Spleen (tissue), 11 donors: ENCODE measurements at regions not wholly inside any gene's neighbourhood (a gene's known extent, or its start where the extent isn't known, plus 50 kb on each side); places are given as distances from the start of the nearest gene placed in this dataset.

Experiments
- DNase-seq: peaks from one replicate; pipeline ENCODE4 v3.0.0-alpha.2; 2020
- H3K27ac ChIP-seq, 8 donors: fragments of 200-600 bp; sonication (generic) in 7 of 8; 1 replicate in 4 of 8; 2 replicates in 4 of 8; pipeline versions ENCODE4 v1.5.0 to v1.8.0; 2016 to 2021; ENCODE audit warnings: inconsistent platforms in 4 of 8, mild to moderate bottlenecking in 4 of 8, moderate library complexity in 1 of 8
- H3K27me3 ChIP-seq, 7 donors: fragments of 200-600 bp; sonication (generic) in 6 of 7; replicated peaks in 1 of 7; 1 replicate in 4 of 7; 2 replicates in 3 of 7; pipeline versions ENCODE4 v1.5.0 to v1.8.0; 2016 to 2021; ENCODE audit warnings: inconsistent platforms in 3 of 7, mild to moderate bottlenecking in 1 of 7
- H3K36me3 ChIP-seq, 6 donors: fragments of 200-600 bp; sonication (generic) in 5 of 6; 1 replicate in 4 of 6; 2 replicates in 2 of 6; pipeline versions ENCODE4 v1.5.0 to v1.8.0; 2016 to 2021; ENCODE audit warnings: inconsistent platforms in 2 of 6
- H3K4me1 ChIP-seq, 6 donors: fragments of 200-600 bp; sonication (generic) in 5 of 6; 1 replicate in 3 of 6; 2 replicates in 3 of 6; pipeline versions ENCODE4 v1.5.0 to v1.8.0; 2016 to 2021; ENCODE audit warnings: inconsistent platforms in 3 of 6
- H3K4me3 ChIP-seq, 8 donors: fragments of 200-600 bp; sonication (generic) in 7 of 8; 1 replicate in 4 of 8; 2 replicates in 4 of 8; pipeline versions ENCODE4 v1.5.0 to v1.8.0; 2016 to 2021; ENCODE audit warnings: inconsistent platforms in 4 of 8, mild to moderate bottlenecking in 4 of 8, moderate library complexity in 2 of 8
- H3K9me3 ChIP-seq, 8 donors: fragments of 200-600 bp; sonication (generic) in 7 of 8; 1 replicate in 4 of 8; 2 replicates in 4 of 8; pipeline versions ENCODE4 v1.5.0 to v1.8.0; 2016 to 2021; ENCODE audit warnings: inconsistent platforms in 4 of 8
- CTCF ChIP-seq, 11 experiments: fragments of 200-600 bp in 7 of 11; fragments of 450-650 bp in 4 of 11; sonication (generic) in 4 of 11; IDR thresholded peaks in 8 of 11; conservative IDR thresholded peaks in 3 of 11; 1 replicate in 7 of 11; 2 replicates in 4 of 11; pipeline versions ENCODE4 v1.4.0 to v1.8.0; 2016 to 2021; ENCODE audit warnings: antibody characterized with exemption in 11 of 11, inconsistent platforms in 4 of 11, mild to moderate bottlenecking in 1 of 11
- POLR2A ChIP-seq, 3 donors: fragments of 450-650 bp; IDR thresholded peaks; one replicate each; pipeline ENCODE4 v1.5.1; 2017; ENCODE audit warnings: antibody characterized with exemption in 3 of 3, mild to moderate bottlenecking in 1 of 3
- POLR2AphosphoS5 ChIP-seq, 3 donors: sonication (generic); formaldehyde crosslinking; IDR thresholded peaks; one replicate each; pipeline ENCODE4 v1.5.1; 2017; ENCODE audit warnings: antibody characterized with exemption in 3 of 3
- WGBS, 5 donors: extraction: QIAGEN DNeasy Blood & Tissue Kit in 3 of 5; methylation state at CpG; one replicate each; pipeline versions ENCODE4 v1.1.5 to v1.1.7; 2013 to 2018; 5-methylcytosine and 5-hydroxymethylcytosine counted together
- intact Hi-C: fragments of 100-400 bp; cut with DNase I; formaldehyde crosslinking; loops from one replicate; pipeline ENCODE4 v1.15.0; 2023; ENCODE audit warnings: low total_unique reads
- donor health status: healthy with polysubstance abuse.
- donor health status: DM: no; HTN: no; CAD: no; lungs with moderate emphysema.
- donor health status: DM: no; HTN: no; CAD: no.
- donor health status: Bipolar disorder and iron deficiency.
- donor health status: healthy.
- donor health status: DM: no; HTN: no; CAD: no.
- donor health status: DM: yes; HTN: yes; CAD: no.

GRCh38 chr9:28792716-28793115 lies 1219.4 kb upstream of the C9orf72 start:
- no peaks in the 10 kb centered on the region for H3K4me1 ChIP-seq
- TF ChIP-seq POLR2AphosphoS5 (IDR thresholded peaks at IDR 0.05) (no peak), CTCF (IDR thresholded peaks at IDR 0.05 in 8 of 11, conservative IDR thresholded peaks at IDR 0.05 in 3 of 11) (no peak), POLR2A (IDR thresholded peaks at IDR 0.05) (no peak)
- H3K27ac ChIP-seq: no peak overlapping the region
- DNase-seq: no peak
- H3K4me3 ChIP-seq: no peak overlapping the region
- H3K27me3 ChIP-seq: no peaks in the 10 kb centered on the region
- intact Hi-C loops: no loop called here
- no peaks in the 10 kb centered on the region for H3K9me3 ChIP-seq
- H3K36me3 ChIP-seq: no peaks in the 10 kb centered on the region

- no peaks in the 10 kb centered on the region for H3K27me3 ChIP-seq
- no peaks in the 10 kb centered on the region for H3K4me1 ChIP-seq
- intact Hi-C loops: no loop called here
- WGBS, 5 donors: 56 to 72% (median 66%) methylated on average over 3 of the region's 3 CpGs
- no peak overlapping the region for H3K27ac ChIP-seq
- H3K36me3 ChIP-seq: no peaks in the 10 kb centered on the region
- H3K9me3 ChIP-seq: no peaks in the 10 kb centered on the region
- DNase-seq: no peak
- TF ChIP-seq CTCF (IDR thresholded peaks at IDR 0.05 in 8 of 11, conservative IDR thresholded peaks at IDR 0.05 in 3 of 11): no peak
- TF ChIP-seq POLR2A (IDR thresholded peaks at IDR 0.05): no peak
- TF ChIP-seq POLR2AphosphoS5 (IDR thresholded peaks at IDR 0.05): no peak
- no peak overlapping the region for H3K4me3 ChIP-seq
These were observed 1226.6 kb upstream of the C9orf72 start for GRCh38 chr9:28799876-28800275.

DNA sequence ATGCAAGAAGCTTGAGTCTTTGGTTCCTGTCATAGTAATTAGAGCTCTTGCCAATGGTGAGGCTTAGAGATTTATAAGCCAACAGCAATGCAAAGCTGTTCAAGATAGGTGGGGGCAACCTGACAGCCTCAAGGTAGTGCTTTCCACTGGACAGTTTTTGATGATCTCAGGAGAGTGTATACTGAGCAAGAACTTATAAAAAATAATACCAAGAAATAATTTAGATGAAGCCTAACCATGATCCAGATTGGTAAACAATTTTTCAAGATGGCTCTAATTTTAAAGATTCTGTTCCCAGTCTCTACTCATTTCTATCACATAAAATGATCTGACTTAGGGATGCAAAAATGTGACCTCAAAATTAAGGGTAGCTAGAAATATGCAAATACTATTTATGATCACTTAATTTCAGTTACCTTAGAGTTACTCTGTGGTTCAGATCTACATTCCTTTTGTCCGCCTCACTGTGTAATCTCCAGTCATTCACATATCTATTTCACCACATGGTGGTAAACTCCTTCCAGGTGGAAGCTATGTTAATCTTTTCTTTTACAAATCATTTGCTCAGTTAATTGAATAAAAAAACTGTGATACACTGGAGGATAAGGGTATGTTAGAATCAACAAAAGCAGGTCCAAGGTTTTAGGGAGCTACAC lies 1228.0 kb upstream of the C9orf72 start:
- H3K4me3 ChIP-seq: no peak overlapping the region
- no peak overlapping the region for H3K27ac ChIP-seq
- intact Hi-C loops: no loop called here
- H3K36me3 ChIP-seq: no peaks in the 10 kb centered on the region
- 90 to 96% (median 93%) methylated on average over 1 of the region's 1 CpG for WGBS, 5 donors
- H3K4me1 ChIP-seq: no peaks in the 10 kb centered on the region
- no peaks in the 10 kb centered on the region for H3K27me3 ChIP-seq
- DNase-seq: no peak
- TF ChIP-seq CTCF (IDR thresholded peaks at IDR 0.05 in 8 of 11, conservative IDR thresholded peaks at IDR 0.05 in 3 of 11) (no peak), POLR2AphosphoS5 (IDR thresholded peaks at IDR 0.05) (no peak), POLR2A (IDR thresholded peaks at IDR 0.05) (no peak)
- no peaks in the 10 kb centered on the region for H3K9me3 ChIP-seq

DNA sequence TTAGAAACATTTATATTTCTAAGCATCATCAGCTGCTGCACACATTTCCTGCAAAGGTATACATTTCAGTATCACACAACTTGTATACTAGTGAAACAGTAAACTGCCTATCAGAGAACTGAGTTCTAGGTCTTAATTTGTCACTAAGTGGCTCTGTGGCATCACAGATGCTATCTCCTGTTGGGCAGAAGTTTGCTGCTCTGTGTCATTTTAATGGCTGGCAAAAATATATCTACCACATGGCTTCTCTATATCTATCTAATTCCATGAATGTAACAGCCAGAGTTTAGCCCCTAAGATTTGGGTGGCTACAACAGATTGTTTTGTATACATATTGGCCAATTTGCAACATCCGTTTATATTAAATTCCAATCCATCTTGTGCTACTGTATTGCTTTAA lies 1231.9 kb upstream of the C9orf72 start:
- WGBS, 5 donors: 71 to 86% (median 80%) methylated on average over 1 of the region's 1 CpG

More for the DNA sequence above, 1231.9 kb upstream of the C9orf72 start:
- Histone ChIP-seq H3K36me3 (no peaks in the 10 kb centered on the region), H3K27me3 (no peaks in the 10 kb centered on the region), H3K27ac (no peak overlapping the region), H3K9me3 (no peaks in the 10 kb centered on the region), H3K4me1 (no peaks in the 10 kb centered on the region), H3K4me3 (no peak overlapping the region)
- no peak for DNase-seq
- intact Hi-C loops: no loop called here
- TF ChIP-seq POLR2A (IDR thresholded peaks at IDR 0.05): no peak
- no peak for TF ChIP-seq CTCF (IDR thresholded peaks at IDR 0.05 in 8 of 11, conservative IDR thresholded peaks at IDR 0.05 in 3 of 11)
- no peak for TF ChIP-seq POLR2AphosphoS5 (IDR thresholded peaks at IDR 0.05)
